ENCODE measurements at regions not wholly inside any gene's neighbourhood (a gene's known extent, or its start where the extent isn't known, plus 50 kb on each side); places are given as distances from the start of the nearest gene placed in this dataset.
"Not testable (repeated sequence)": the region's sequence is repeated elsewhere in the genome, so short reads cannot be mapped to it uniquely, and the experiment has no call there.

GRCh38 chr1:60657926-60658325, 424.4 kb upstream of the NFIA start:
- no peak overlapping the region for H3K9ac ChIP-seq (ENCODE audit: control insufficient read depth, extremely low read depth, insufficient read depth, low read length)
- no peaks in the 10 kb centered on the region for H3K9me3 ChIP-seq (ENCODE audit: control insufficient read depth, low read depth, low read length)
- H4K20me1 ChIP-seq (ENCODE audit: control insufficient read depth, extremely low read depth, insufficient read depth, low read length), result no peaks in the 10 kb centered on the region
- no peak overlapping the region for H2AFZ ChIP-seq (ENCODE audit: control insufficient read depth, low read length)
- no peaks in the 10 kb centered on the region for H3K36me3 ChIP-seq (ENCODE audit: control insufficient read depth in 2 of 2, extremely low read depth in 1 of 2, insufficient read depth in 2 of 2, low read length in 2 of 2)
- no peaks in the 10 kb centered on the region for H3K9me1 ChIP-seq (ENCODE audit: control insufficient read depth, extremely low read depth, insufficient read depth, low read length)
- no peaks in the 10 kb centered on the region for H3K4me1 ChIP-seq (ENCODE audit: control insufficient read depth, extremely low read depth, insufficient read depth, low read length)
- no peak overlapping the region for H3K4me2 ChIP-seq (ENCODE audit: control insufficient read depth, extremely low read depth, insufficient read depth, low read depth, low read length)
- no peak overlapping the region for H3K4me3 ChIP-seq (ENCODE audit: control insufficient read depth in 2 of 3, extremely low read depth in 1 of 3, insufficient read depth in 2 of 3, low read depth in 1 of 3, low read length in 3 of 3)
- no peak for TF ChIP-seq EZH2 (IDR thresholded peaks at IDR 0.05; ENCODE audit: low read length)
- no peak for TF ChIP-seq CTCF (optimal IDR thresholded peaks at IDR 0.05 in 1 of 3, IDR thresholded peaks at IDR 0.05 in 1 of 3, conservative IDR thresholded peaks at IDR 0.05 in 1 of 3; ENCODE audit: extremely low read depth in 1 of 3, insufficient read depth in 2 of 3, low read length in 3 of 3)
- dilution Hi-C loops (cut with MboI; ENCODE audit: extremely low pct_ligation_motif_present, low sequenced_read_pairs), result no loop called here
- FAIRE-seq (no peak), DNase-seq (ENCODE audit: low read depth, low spot score) (no peak)
- no peak overlapping the region for H3K27ac ChIP-seq (ENCODE audit: control insufficient read depth, insufficient read depth, low read length)
- H3K27me3 ChIP-seq (ENCODE audit: control insufficient read depth, extremely low read depth, insufficient read depth, low read length), result no peaks in the 10 kb centered on the region
- H3K79me2 ChIP-seq (ENCODE audit: control insufficient read depth, insufficient read depth, low read length), result no peaks in the 10 kb centered on the region

GRCh38 chr1:60655679-60656355, 426.5 kb upstream of the NFIA start:
- H4K20me1 ChIP-seq (ENCODE audit: control insufficient read depth, extremely low read depth, insufficient read depth, low read length), result no peaks in the 10 kb centered on the region
- H3K27ac ChIP-seq (ENCODE audit: control insufficient read depth, insufficient read depth, low read length), result no peak overlapping the region
- dilution Hi-C loops (cut with MboI; ENCODE audit: extremely low pct_ligation_motif_present, low sequenced_read_pairs), result no loop called here
- H3K36me3 ChIP-seq (ENCODE audit: control insufficient read depth in 2 of 2, extremely low read depth in 1 of 2, insufficient read depth in 2 of 2, low read length in 2 of 2), result no peaks in the 10 kb centered on the region
- no peak overlapping the region for H3K4me2 ChIP-seq (ENCODE audit: control insufficient read depth, extremely low read depth, insufficient read depth, low read depth, low read length)
- no peak overlapping the region for H3K4me3 ChIP-seq (ENCODE audit: control insufficient read depth in 2 of 3, extremely low read depth in 1 of 3, insufficient read depth in 2 of 3, low read depth in 1 of 3, low read length in 3 of 3)
- no peaks in the 10 kb centered on the region for H3K9me3 ChIP-seq (ENCODE audit: control insufficient read depth, low read depth, low read length)
- no peaks in the 10 kb centered on the region for H3K9me1 ChIP-seq (ENCODE audit: control insufficient read depth, extremely low read depth, insufficient read depth, low read length)
- no peaks in the 10 kb centered on the region for H3K27me3 ChIP-seq (ENCODE audit: control insufficient read depth, extremely low read depth, insufficient read depth, low read length)
- no peak overlapping the region for H3K9ac ChIP-seq (ENCODE audit: control insufficient read depth, extremely low read depth, insufficient read depth, low read length)
- TF ChIP-seq EZH2 (IDR thresholded peaks at IDR 0.05; ENCODE audit: low read length), result no peak
- no peak for TF ChIP-seq CTCF (optimal IDR thresholded peaks at IDR 0.05 in 1 of 3, IDR thresholded peaks at IDR 0.05 in 1 of 3, conservative IDR thresholded peaks at IDR 0.05 in 1 of 3; ENCODE audit: extremely low read depth in 1 of 3, insufficient read depth in 2 of 3, low read length in 3 of 3)
- no peak for DNase-seq (ENCODE audit: low read depth, low spot score)
- no peaks in the 10 kb centered on the region for H3K4me1 ChIP-seq (ENCODE audit: control insufficient read depth, extremely low read depth, insufficient read depth, low read length)
- no peak for FAIRE-seq
- no peak overlapping the region for H2AFZ ChIP-seq (ENCODE audit: control insufficient read depth, low read length)
- H3K79me2 ChIP-seq (ENCODE audit: control insufficient read depth, insufficient read depth, low read length), result no peaks in the 10 kb centered on the region

- H4K20me1 ChIP-seq (ENCODE audit: control insufficient read depth, extremely low read depth, insufficient read depth, low read length); H3K27me3 ChIP-seq (ENCODE audit: control insufficient read depth, extremely low read depth, insufficient read depth, low read length); FAIRE-seq; H3K36me3 ChIP-seq (ENCODE audit: control insufficient read depth in 2 of 2, extremely low read depth in 1 of 2, insufficient read depth in 2 of 2, low read length in 2 of 2); H3K4me3 ChIP-seq (ENCODE audit: control insufficient read depth in 2 of 3, extremely low read depth in 1 of 3, insufficient read depth in 2 of 3, low read depth in 1 of 3, low read length in 3 of 3); H3K27ac ChIP-seq (ENCODE audit: control insufficient read depth, insufficient read depth, low read length); H3K79me2 ChIP-seq (ENCODE audit: control insufficient read depth, insufficient read depth, low read length); H3K4me2 ChIP-seq (ENCODE audit: control insufficient read depth, extremely low read depth, insufficient read depth, low read depth, low read length); dilution Hi-C loops (cut with MboI; ENCODE audit: extremely low pct_ligation_motif_present, low sequenced_read_pairs); H3K9ac ChIP-seq (ENCODE audit: control insufficient read depth, extremely low read depth, insufficient read depth, low read length); H3K4me1 ChIP-seq (ENCODE audit: control insufficient read depth, extremely low read depth, insufficient read depth, low read length); H3K9me1 ChIP-seq (ENCODE audit: control insufficient read depth, extremely low read depth, insufficient read depth, low read length); H3K9me3 ChIP-seq (ENCODE audit: control insufficient read depth, low read depth, low read length); H2AFZ ChIP-seq (ENCODE audit: control insufficient read depth, low read length); DNase-seq (ENCODE audit: low read depth, low spot score): not testable (repeated sequence)
These were observed 442.3 kb upstream of the NFIA start for GRCh38 chr1:60640033-60640551.

Data from keratinocyte (primary cell).